Activated CD4-positive, alpha-beta T cell treated with anti-CD3 and anti-CD28 coated beads, Interleukin-2, amount 10 ng/mL, durations not matched to agents 24 days and 14 days (primary cell): ENCODE measurements at regions not wholly inside any gene's neighbourhood (a gene's known extent, or its start where the extent isn't known, plus 50 kb on each side); places are given as distances from the start of the nearest gene placed in this dataset.

Source experiments
- DNase-seq: peaks from one replicate; pipeline ENCODE4 v3.0.0; 2022
- H3K27ac Mint-ChIP-seq: one replicate; pipeline ENCODE4 v1.8.0; 2022; ENCODE audit warnings: mild to moderate bottlenecking, mixed read lengths
- H3K27me3 Mint-ChIP-seq: one replicate; pipeline ENCODE4 v1.8.0; 2022; ENCODE audit warnings: mixed read lengths
- H3K36me3 Mint-ChIP-seq: one replicate; pipeline ENCODE4 v1.8.0; 2022; ENCODE audit warnings: low read depth, mild to moderate bottlenecking, mixed read lengths
- H3K4me1 Mint-ChIP-seq: one replicate; pipeline ENCODE4 v1.8.0; 2021; ENCODE audit warnings: mixed read lengths
- H3K4me3 Mint-ChIP-seq: one replicate; pipeline ENCODE4 v1.8.0; 2022; ENCODE audit warnings: mild to moderate bottlenecking, moderate library complexity, mixed read lengths
- H3K9me3 Mint-ChIP-seq: one replicate; pipeline ENCODE4 v1.8.0; 2021; ENCODE audit warnings: mixed read lengths
- intact Hi-C: fragments of 100-400 bp; cut with micrococcal nuclease; formaldehyde crosslinking; loops from one replicate; pipeline ENCODE4 v1.15.1; 2023

DNA sequence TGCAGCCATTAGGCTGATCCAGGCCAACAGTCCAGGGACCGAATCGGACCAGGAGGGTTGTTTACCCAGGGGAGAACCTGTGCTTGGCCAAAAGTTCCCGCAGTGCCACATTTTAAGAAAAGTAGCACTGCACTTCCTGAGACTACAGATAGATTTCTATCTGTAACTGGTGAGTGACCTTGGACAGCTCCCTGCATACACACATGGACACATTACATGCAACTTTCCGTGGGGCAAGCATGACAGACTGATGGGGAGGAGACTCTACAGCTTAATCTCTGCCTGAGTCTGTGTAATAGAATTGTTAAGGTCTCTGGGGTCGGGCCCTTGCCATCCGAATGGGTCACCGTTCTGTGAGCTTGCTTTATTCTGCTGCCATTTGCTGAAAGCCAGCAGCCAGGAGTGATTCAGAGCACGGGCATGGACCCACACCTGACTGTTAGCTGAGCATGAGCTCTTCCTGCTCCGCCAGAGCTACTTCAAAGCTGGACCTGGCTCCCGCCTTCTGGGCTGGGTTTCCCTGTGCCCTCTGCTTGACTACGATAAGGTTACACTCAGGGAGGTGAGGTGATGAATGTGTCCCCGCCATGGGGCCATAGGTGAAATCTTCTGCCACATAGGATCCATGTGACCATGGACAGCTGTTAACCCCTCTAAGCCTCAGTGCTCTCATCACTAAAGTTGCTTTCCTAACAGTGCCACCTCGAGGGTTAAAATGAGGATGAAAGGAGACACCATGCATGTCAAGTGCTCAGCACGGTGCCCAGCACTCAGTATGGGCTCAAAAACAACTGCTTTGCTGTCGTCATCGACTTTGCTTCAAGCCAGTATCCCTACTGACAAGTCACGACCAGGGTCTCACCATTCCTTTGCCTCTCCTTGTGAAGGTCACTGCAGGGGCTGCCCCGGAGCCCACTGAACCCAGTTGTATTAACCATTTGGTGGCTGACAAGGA, 200.0 kb downstream of the MELK start:
- H3K4me1 Mint-ChIP-seq, result no peaks in the 10 kb centered on the region
- intact Hi-C loops, result no loop called here
- H3K9me3 Mint-ChIP-seq, result no peaks in the 10 kb centered on the region
- no peaks in the 10 kb centered on the region for H3K36me3 Mint-ChIP-seq
- DNase-seq, result no peak
- H3K27me3 Mint-ChIP-seq, result peaks cover 9% of the 10 kb centered on the region
- no peak overlapping the region for H3K27ac Mint-ChIP-seq
- no peak overlapping the region for H3K4me3 Mint-ChIP-seq

DNA sequence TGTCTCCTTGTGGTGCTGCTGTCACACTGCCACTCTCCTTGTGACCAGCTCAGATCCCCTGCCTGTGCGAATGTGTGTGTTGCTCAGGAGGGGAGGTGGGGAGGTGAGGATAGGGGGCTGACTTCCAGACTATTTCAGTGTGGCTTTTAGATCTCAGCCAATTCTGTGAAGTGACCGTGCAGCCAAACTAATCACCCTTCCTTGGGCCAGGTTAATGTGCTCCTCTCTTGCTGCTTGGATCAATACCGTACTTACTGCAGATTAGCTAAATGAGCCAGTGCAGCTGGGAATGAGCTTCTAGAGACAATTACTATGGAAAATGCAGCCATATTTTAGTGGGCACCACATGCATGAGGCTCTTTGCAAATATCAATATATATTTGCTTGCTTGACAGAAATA, 206.0 kb downstream of the MELK start:
- Mint-ChIP-seq H3K27me3 (peaks cover 15% of the 10 kb centered on the region), H3K36me3 (no peaks in the 10 kb centered on the region)
- intact Hi-C loops, result no loop called here

DNA sequence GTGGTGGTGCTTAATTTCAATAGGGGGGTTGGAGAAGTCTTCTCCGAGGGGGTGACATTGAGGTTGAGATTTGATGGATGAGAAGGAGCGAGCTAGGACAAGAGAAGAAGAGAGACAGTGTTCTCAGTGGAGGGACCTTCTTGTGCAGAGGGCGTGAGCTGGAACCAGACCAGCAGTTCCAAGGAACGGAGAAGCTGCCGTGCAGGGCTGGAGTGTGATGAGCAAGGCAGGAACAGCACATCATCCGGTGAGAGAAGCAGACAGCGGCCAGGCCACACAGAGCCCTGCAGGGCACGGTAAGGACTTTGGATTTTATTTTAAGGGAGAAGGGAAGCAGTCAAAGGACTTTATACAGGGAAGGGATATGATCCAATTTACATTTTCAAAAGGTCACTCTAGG, 206.9 kb downstream of the MELK start:
- Mint-ChIP-seq H3K4me1 (no peaks in the 10 kb centered on the region), H3K4me3 (no peak overlapping the region), H3K9me3 (no peaks in the 10 kb centered on the region), H3K36me3 (no peaks in the 10 kb centered on the region), H3K27ac (no peak overlapping the region), H3K27me3 (peaks cover 16% of the 10 kb centered on the region)
- DNase-seq, result no peak
- intact Hi-C loops, result no loop called here

More for the DNA sequence above, 206.0 kb downstream of the MELK start:
- no peak for DNase-seq
- Mint-ChIP-seq H3K4me1 (no peaks in the 10 kb centered on the region), H3K4me3 (no peak overlapping the region), H3K9me3 (no peaks in the 10 kb centered on the region), H3K27ac (no peak overlapping the region)

DNA sequence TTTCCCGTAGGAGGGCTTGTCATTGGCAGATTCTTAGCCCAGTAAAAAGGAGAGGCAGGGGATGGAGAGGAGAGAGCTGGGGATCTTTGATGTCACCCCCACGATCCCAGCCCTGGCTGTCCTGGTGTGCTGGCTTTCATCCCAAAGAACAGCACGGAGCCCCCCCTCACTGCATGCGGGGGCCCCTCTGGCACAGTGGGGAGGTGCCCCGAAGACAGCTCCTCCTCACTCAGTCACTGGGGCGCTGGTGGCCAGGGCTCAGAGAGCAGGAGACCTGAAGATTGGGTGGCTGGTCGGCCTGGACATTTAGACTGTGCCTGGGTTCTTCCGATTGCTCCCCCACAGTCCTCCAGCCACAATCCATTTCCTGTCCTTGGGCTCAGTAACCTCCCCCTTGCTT, 207.5 kb downstream of the MELK start:
- Mint-ChIP-seq H3K27me3 (peaks cover 19% of the 10 kb centered on the region), H3K9me3 (no peaks in the 10 kb centered on the region), H3K36me3 (no peaks in the 10 kb centered on the region), H3K4me3 (no peak overlapping the region), H3K4me1 (no peaks in the 10 kb centered on the region), H3K27ac (no peak overlapping the region)
- no peak for DNase-seq
- intact Hi-C loops, result no loop called here

DNA sequence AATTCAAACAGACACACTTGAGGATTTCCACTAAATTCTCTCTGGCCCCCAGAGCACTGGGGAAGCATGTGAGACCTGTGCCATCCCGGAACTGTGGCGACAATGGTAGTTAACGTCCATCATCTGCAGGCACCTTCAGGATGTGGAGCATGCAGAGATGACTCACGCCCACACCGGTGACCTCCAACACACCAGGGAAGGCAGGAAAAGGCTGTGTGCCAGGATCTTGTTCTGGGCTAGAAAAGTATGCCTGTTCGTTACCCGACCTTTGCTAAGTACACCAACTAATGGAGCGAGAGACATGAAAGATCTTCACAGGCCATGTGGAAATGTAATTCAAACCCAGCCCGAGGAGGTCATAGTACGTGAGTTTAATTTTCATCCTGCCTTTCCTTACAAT, 208.8 kb downstream of the MELK start:
- peaks cover 19% of the 10 kb centered on the region for H3K27me3 Mint-ChIP-seq

More for the DNA sequence above, 208.8 kb downstream of the MELK start:
- H3K27ac Mint-ChIP-seq, result no peak overlapping the region
- H3K9me3 Mint-ChIP-seq, result no peaks in the 10 kb centered on the region
- H3K36me3 Mint-ChIP-seq, result no peaks in the 10 kb centered on the region
- DNase-seq, result no peak
- no peaks in the 10 kb centered on the region for H3K4me1 Mint-ChIP-seq
- intact Hi-C loops, result no loop called here
- no peak overlapping the region for H3K4me3 Mint-ChIP-seq
